Endodermal cell (in vitro differentiated cells): ENCODE measurements at regions not wholly inside any gene's neighbourhood (a gene's known extent, or its start where the extent isn't known, plus 50 kb on each side); places are given as distances from the start of the nearest gene placed in this dataset.
"Not testable (repeated sequence)": the region's sequence is repeated elsewhere in the genome, so short reads cannot be mapped to it uniquely, and the experiment has no call there.

ENCODE experiments used
- DNase-seq: peaks from one replicate; pipeline ENCODE4 v3.0.0-alpha.2; 2017
- H3K27ac ChIP-seq: 2 replicates; pipeline ENCODE4 v1.5.1; 2013; ENCODE audit warnings: mild to moderate bottlenecking, low read depth, low read length, moderate library complexity
- H3K27me3 ChIP-seq: 2 replicates; pipeline ENCODE4 v1.6.1; 2013; ENCODE audit warnings: mild to moderate bottlenecking, low read length, moderate library complexity; ENCODE audit not compliant: insufficient read depth, control insufficient read depth, poor library complexity, severe bottlenecking
- H3K36me3 ChIP-seq: 2 replicates; pipeline ENCODE4 v1.7.0; 2013; ENCODE audit warnings: mild to moderate bottlenecking, low read length, moderate library complexity; ENCODE audit not compliant: control insufficient read depth, insufficient read depth
- H3K4me1 ChIP-seq: one replicate; pipeline ENCODE4 v1.7.0; 2013; ENCODE audit warnings: low read length; ENCODE audit not compliant: control insufficient read depth, insufficient read depth
- H3K4me3 ChIP-seq: 2 replicates; pipeline ENCODE4 v1.5.1; 2013; ENCODE audit warnings: mild to moderate bottlenecking, low read length, moderate library complexity
- H3K9ac ChIP-seq: 2 replicates; pipeline ENCODE4 v1.6.1; 2013; ENCODE audit warnings: mild to moderate bottlenecking, low read length, moderate library complexity; ENCODE audit not compliant: poor library complexity, severe bottlenecking; ENCODE audit errors: extremely low read depth
- H3K9me3 ChIP-seq: 2 replicates; pipeline ENCODE4 v1.6.1; 2013; ENCODE audit warnings: mild to moderate bottlenecking, low read length, moderate library complexity; ENCODE audit not compliant: control insufficient read depth
- H3K27ac Mint-ChIP-seq: 2 replicates; pipeline ENCODE4 v1.8.0; 2020; ENCODE audit warnings: mixed read lengths
- H3K27me3 Mint-ChIP-seq: 2 replicates; pipeline ENCODE4 v1.8.0; 2021; ENCODE audit warnings: mild to moderate bottlenecking, mixed read lengths; ENCODE audit not compliant: insufficient read depth
- H3K36me3 Mint-ChIP-seq: 2 replicates; pipeline ENCODE4 v1.8.0; 2020; ENCODE audit warnings: low read depth, mixed read lengths
- H3K4me1 Mint-ChIP-seq: 2 replicates; pipeline ENCODE4 v1.8.0; 2020; ENCODE audit warnings: mixed read lengths
- H3K4me3 Mint-ChIP-seq: 2 replicates; pipeline ENCODE4 v1.8.0; 2020; ENCODE audit warnings: mild to moderate bottlenecking, moderate library complexity, mixed read lengths
- H3K9me3 Mint-ChIP-seq: 2 replicates; pipeline ENCODE4 v1.8.0; 2020; ENCODE audit warnings: mild to moderate bottlenecking, mixed read lengths
- CTCF ChIP-seq: fragments of 200-600 bp; sonication (generic); conservative IDR thresholded peaks from 2 replicates; pipeline ENCODE4 v1.5.0; 2021; ENCODE audit warnings: antibody characterized with exemption, mild to moderate bottlenecking
- WGBS, 2 experiments: methylation state at CpG; one replicate each; pipeline versions ENCODE4 v1.1.5 to v1.1.7; 2013; ENCODE audit warnings: missing lambda C conversion rate in 2 of 2, mixed read lengths in 1 of 2; ENCODE audit not compliant: insufficient coverage in 1 of 2, insufficient read length in 1 of 2; 5-methylcytosine and 5-hydroxymethylcytosine counted together

GRCh38 chr5:94057217-94057616, 315.8 kb upstream of the POU5F2 start:
- no peak for DNase-seq
- no peak for TF ChIP-seq CTCF

GRCh38 chr5:94049307-94049922, 308.0 kb upstream of the POU5F2 start:
- not testable (repeated sequence) for H3K27ac ChIP-seq, H3K4me3 ChIP-seq, H3K9me3 ChIP-seq, DNase-seq, H3K4me3 Mint-ChIP-seq, H3K36me3 ChIP-seq, H3K4me1 Mint-ChIP-seq, H3K27me3 ChIP-seq, H3K9me3 Mint-ChIP-seq, H3K27me3 Mint-ChIP-seq, H3K9ac ChIP-seq, H3K27ac Mint-ChIP-seq, H3K4me1 ChIP-seq
- WGBS, 2 experiments = 84 to 95% methylated on average over 3 to 9 of the region's 10 CpGs
- H3K36me3 Mint-ChIP-seq = peaks cover 13% of the 10 kb centered on the region

More at GRCh38 chr5:94057217-94057616, 315.8 kb upstream of the POU5F2 start:
- Histone ChIP-seq H3K4me3 (no peak overlapping the region), H3K27me3 (no peaks in the 10 kb centered on the region), H3K4me1 (peaks cover 2% of the 10 kb centered on the region), H3K9ac (no peak overlapping the region), H3K36me3 (no peaks in the 10 kb centered on the region), H3K9me3 (peaks cover 12% of the 10 kb centered on the region), H3K27ac (no peak overlapping the region)
- H3K36me3 Mint-ChIP-seq = peaks cover 2% of the 10 kb centered on the region
- no peak overlapping the region for H3K4me3 Mint-ChIP-seq
- H3K4me1 Mint-ChIP-seq = peaks cover 26% of the 10 kb centered on the region
- WGBS, 2 experiments = 89% methylated on average over 1 of the region's 1 CpG; no CpG with 5 or more reads in 1 of the 2 experiments
- H3K27me3 Mint-ChIP-seq = no peaks in the 10 kb centered on the region
- no peak overlapping the region for H3K27ac Mint-ChIP-seq
- H3K9me3 Mint-ChIP-seq = peaks cover 13% of the 10 kb centered on the region

GRCh38 chr5:94045839-94046782, 304.7 kb upstream of the POU5F2 start:
- H3K4me1 Mint-ChIP-seq = peaks cover 5% of the 10 kb centered on the region
- H3K4me3 ChIP-seq = no peak overlapping the region
- no peaks in the 10 kb centered on the region for H3K27me3 ChIP-seq
- H3K9ac ChIP-seq = no peak overlapping the region
- WGBS, 2 experiments = 61 to 69% methylated on average over 5 of the region's 6 CpGs
- peak; percentile 59 for DNase-seq
- no peak for TF ChIP-seq CTCF
- H3K4me1 ChIP-seq = no peaks in the 10 kb centered on the region
- H3K27ac Mint-ChIP-seq = no peak overlapping the region
- H3K27me3 Mint-ChIP-seq = no peaks in the 10 kb centered on the region
- peaks cover 10% of the 10 kb centered on the region for H3K36me3 ChIP-seq
- H3K36me3 Mint-ChIP-seq = peaks cover 32% of the 10 kb centered on the region
- peaks cover 23% of the 10 kb centered on the region for H3K9me3 ChIP-seq
- H3K4me3 Mint-ChIP-seq = no peak overlapping the region
- H3K9me3 Mint-ChIP-seq = peaks cover 24% of the 10 kb centered on the region
- no peak overlapping the region for H3K27ac ChIP-seq
